Midbrain (tissue), 1 donor: ENCODE measurements at regions not wholly inside any gene's neighbourhood (a gene's known extent, or its start where the extent isn't known, plus 50 kb on each side); places are given as distances from the start of the nearest gene placed in this dataset.
"Not testable (repeated sequence)": the region's sequence is repeated elsewhere in the genome, so short reads cannot be mapped to it uniquely, and the experiment has no call there.

Source experiments
- DNase-seq: peaks from one replicate; lab custom pipeline; 2025; lab: John Stamatoyannopoulos, UW

DNA sequence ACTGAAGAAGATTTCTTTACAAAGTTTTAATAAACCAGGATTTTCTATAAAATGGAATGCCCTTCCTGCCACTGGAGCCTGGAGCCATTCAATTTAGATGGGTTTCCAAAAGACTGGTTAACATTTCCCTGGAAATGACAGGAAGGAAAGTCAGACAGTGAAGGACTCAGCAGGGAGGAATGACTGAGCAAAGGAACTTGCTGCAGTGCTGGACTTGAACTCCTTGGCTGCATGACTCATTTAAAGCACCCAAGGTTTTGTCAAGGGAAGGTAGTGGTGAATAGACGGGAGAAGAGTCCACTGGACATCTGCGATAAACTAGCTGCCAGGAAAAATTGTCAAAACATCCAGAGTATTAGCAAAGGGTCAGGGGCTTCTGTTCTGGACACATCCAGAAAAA lies 163.8 kb upstream of the SLC28A3 start:
- no peak for DNase-seq

- DNase-seq = no peak
Observed at GRCh38 chr9:84511651-84512050, 157.9 kb upstream of the NTRK2 start.

DNA sequence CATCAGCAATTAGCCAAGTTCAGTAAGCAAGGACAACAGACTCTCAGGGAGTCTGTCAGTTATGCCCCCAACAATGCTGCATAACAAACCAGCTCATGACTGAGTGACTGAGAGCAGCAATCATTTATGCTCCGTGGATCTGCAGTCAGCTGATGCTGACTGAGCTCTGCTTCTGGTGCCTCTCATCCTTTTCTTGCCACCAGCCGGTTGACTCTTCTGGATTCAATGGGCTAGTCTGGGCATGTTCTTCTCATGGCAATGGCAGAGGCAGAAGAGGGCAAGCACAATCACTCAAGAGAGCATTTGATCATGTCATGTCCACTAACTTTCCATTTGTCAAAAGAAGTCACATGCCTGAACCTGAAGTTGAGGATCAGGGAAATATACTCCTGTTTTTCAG lies 157.0 kb upstream of the NTRK2 start:
- DNase-seq = no peak

GRCh38 chr9:84513473-84513872 lies 156.1 kb upstream of the NTRK2 start:
- no peak for DNase-seq

DNA sequence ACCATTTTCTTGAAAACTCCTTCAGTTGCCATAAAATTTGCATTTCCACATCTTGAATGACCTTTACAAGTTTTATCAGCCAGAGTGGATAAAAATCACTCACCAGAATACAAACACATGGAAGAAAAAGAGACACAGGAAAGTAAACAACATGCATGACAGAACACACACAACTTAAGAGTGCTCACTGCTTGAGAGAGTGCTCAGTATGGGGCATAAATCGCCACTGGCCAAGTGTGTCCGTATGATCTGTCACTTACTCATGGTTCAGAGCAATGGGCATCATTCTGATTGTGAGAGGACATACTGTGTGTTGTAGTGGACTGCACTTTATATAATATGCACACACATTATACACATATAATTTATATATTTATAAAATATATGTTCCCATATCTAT lies 155.6 kb upstream of the NTRK2 start:
- no peak for DNase-seq

GRCh38 chr9:84514421-84514820 lies 155.1 kb upstream of the NTRK2 start:
- no peak for DNase-seq

DNA sequence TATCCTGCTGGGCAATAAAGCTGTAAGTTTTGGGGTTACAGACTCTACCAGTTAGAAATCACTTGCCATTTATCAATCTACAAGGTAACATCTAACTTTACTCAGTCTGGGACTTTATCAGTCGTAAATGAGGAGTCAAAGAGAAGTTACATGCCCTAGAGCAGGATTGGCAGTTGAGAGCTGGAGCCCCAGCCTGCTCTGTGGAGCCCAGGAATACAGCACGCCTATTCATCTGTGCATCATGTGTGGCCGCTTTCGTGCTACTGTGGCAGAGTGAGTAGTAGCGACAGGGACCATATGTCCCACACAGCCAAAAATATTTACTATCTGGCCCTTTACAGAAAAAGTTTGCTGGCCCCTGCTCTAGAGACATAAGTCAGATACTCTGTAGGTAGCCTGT lies 152.5 kb upstream of the NTRK2 start:
- no peak for DNase-seq

DNA sequence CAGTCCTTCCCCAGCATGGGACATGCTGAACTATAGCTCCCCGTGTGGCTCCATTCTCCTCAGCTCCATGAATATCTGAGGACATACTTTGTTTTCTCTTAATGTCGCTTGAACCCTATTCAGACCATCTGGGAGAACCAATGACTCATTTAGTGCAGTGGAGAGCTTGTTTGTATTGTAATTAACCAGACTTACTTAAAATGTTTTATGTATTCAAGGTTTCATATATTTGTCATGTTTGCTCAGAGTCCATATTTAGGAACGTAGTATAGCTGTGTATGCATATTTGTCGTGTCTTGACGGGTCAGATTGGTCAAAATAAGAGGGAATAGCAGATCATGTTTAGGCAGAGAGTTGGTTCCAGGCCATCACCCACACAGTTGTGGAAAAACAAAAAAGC lies 150.1 kb upstream of the NTRK2 start:
- no peak for DNase-seq

DNA sequence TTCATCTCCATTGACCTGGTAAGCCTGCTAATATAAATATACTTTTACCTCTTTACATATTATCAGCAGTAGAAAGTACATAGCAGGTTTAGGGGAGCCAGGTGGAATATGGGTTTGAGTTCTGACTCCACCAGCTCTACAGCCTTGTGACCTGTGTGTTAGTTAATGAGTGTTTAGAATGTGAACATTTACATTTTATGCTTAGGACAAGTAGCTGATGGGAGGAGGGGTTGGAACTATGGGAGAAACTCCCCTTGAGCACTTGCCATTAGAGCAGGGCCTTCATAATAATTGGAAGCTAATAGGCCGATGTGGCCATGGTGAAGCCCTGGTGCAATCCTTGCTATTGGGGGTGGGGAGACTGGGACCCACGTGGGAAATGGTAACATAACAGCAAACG lies 148.3 kb upstream of the NTRK2 start:
- DNase-seq = no peak

- not testable (repeated sequence) for DNase-seq
Observed at GRCh38 chr9:84526211-84526610, 143.3 kb upstream of the NTRK2 start.

GRCh38 chr9:84527060-84527720 lies 142.3 kb upstream of the NTRK2 start:
- not testable (repeated sequence) for DNase-seq

- not testable (repeated sequence) for DNase-seq
Observed at GRCh38 chr9:84535973-84536372, 133.6 kb upstream of the NTRK2 start.

DNA sequence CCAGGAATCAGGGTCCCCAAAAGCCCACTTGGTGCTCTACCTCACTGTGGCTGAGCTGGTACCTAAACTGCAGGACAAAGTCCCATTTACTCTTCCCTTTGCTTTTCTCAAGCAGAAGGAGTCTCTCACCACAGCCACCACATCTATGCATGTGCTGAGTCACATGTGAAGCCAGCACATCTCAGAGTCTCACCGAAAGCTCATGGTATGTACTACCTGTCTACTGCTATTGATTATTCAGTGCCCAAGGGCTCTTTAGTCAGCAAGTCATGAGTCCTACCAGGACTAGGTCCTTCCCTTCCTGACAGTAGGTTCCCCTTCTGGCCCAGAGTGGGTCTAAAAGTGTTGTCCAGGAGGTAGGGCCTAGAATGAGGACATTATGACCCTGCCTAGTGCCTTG lies 130.7 kb upstream of the NTRK2 start:
- no peak for DNase-seq

GRCh38 chr9:84542554-84542953 lies 127.0 kb upstream of the NTRK2 start:
- no peak for DNase-seq

GRCh38 chr9:84554069-84554664 lies 115.4 kb upstream of the NTRK2 start:
- DNase-seq = no peak

DNA sequence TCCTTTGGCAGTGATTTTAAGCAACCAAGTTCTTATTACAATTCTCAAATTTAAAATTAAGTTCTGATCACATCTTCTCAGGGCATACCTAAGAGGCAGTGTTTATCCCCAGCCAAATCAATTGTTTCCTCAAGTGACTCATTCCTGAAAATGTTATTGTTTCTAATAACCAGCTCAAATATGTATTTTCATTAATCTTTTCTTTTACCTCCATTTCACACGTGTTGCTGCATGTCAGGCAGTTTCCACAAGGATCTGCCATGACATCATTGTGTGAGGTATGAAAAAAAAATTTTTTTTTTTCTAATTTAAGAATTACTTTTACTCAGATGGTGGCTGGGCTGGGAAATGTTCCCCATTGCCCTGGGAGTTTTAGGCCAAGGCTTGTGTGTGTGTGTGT lies 113.0 kb upstream of the NTRK2 start:
- no peak for DNase-seq

GRCh38 chr9:84557751-84558150 lies 111.8 kb upstream of the NTRK2 start:
- DNase-seq = no peak

- DNase-seq = no peak
Observed at GRCh38 chr9:84563691-84564090, 105.8 kb upstream of the NTRK2 start.

GRCh38 chr9:84567805-84568204 lies 101.7 kb upstream of the NTRK2 start:
- no peak for DNase-seq

GRCh38 chr9:84570482-84571154 lies 98.9 kb upstream of the NTRK2 start:
- no peak for DNase-seq

GRCh38 chr9:84573083-84573482 lies 96.4 kb upstream of the NTRK2 start:
- DNase-seq = no peak

GRCh38 chr9:84575705-84576104 lies 93.8 kb upstream of the NTRK2 start:
- DNase-seq = no peak

DNA sequence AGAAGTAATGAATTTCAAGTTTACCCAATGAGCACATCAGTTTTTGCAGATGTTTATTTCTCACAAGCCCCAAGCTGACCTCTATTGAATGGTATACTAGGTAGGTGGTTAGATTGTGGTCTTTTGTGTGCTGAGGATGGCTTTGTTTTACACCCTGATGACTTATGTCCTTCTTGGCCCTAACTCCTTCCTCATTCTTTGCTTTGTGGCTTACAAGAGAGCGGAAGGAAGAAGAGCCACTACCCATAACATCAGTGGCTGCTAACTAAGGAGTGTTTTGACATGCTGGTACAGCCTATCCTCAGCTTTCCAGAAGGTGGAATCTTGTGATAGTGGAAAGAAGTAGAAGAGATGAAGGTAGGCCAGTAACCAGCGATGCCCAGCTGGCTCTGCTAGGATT lies 85.7 kb upstream of the NTRK2 start:
- DNase-seq = no peak

- DNase-seq = no peak
Observed at GRCh38 chr9:84586662-84587061, 82.9 kb upstream of the NTRK2 start.
